HL-60 (cell line): ENCODE measurements at regions not wholly inside any gene's neighbourhood (a gene's known extent, or its start where the extent isn't known, plus 50 kb on each side); places are given as distances from the start of the nearest gene placed in this dataset.
A peak's percentile ranks its signal among the peaks of the same experiment; 100 is the strongest.
"Not testable (repeated sequence)": the region's sequence is repeated elsewhere in the genome, so short reads cannot be mapped to it uniquely, and the experiment has no call there.

ENCODE experiments used
- DNase-seq, 2 experiments: peaks; one replicate each; pipeline ENCODE4 v3.0.0-alpha.2; 2010 to 2020; ENCODE audit warnings: low read depth in 1 of 2, low spot score in 1 of 2
- H3K27ac ChIP-seq: fragments of 250-450 bp; sonication (Bioruptor Pico); replicated peaks from 2 replicates; pipeline ENCODE4 v1.5.1; 2020; ENCODE audit warnings: mild to moderate bottlenecking, moderate library complexity
- H3K27me3 ChIP-seq: fragments of 250-450 bp; sonication (Bioruptor Pico); 2 replicates; pipeline ENCODE4 v1.5.1; 2021; ENCODE audit warnings: mild to moderate bottlenecking, moderate library complexity; ENCODE audit not compliant: insufficient read depth, poor library complexity, severe bottlenecking
- H3K4me3 ChIP-seq: replicated peaks from 2 replicates; pipeline ENCODE4 v1.5.1; 2011; ENCODE audit warnings: mild to moderate bottlenecking, control low read depth, low read length; ENCODE audit not compliant: insufficient read depth

- H3K27ac ChIP-seq, DNase-seq, H3K4me3 ChIP-seq, H3K27me3 ChIP-seq: not testable (repeated sequence)
Measured at GRCh38 chr13:52565324-52565723, 76.9 kb upstream of the HNRNPA1L2 start.

GRCh38 chr13:52569904-52570602, 72.2 kb upstream of the HNRNPA1L2 start:
- not testable (repeated sequence) for H3K27me3 ChIP-seq, H3K27ac ChIP-seq, H3K4me3 ChIP-seq
- peak in 1 of 2 experiments; percentile 66 for DNase-seq

DNA sequence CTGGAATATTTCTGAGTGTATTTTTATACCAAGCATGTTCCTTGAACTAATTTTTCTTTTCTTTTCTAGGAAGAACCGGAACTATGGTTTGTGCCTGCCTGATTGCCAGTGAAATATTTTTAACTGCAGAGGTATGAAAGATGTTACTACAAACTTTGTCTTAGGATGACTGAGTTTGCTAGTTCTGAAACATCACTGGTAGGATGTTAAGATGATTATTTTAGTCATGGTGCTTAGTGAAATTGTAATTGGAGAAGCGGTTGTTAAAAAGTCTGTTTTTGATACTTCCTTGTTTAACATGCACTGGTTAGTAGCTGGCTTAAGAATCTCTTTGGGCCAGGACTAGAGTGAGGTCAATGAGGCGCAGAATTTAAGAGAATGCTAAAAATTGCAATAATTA, 71.1 kb upstream of the HNRNPA1L2 start:
- H3K27me3 ChIP-seq, H3K4me3 ChIP-seq, H3K27ac ChIP-seq, DNase-seq: not testable (repeated sequence)

GRCh38 chr13:52582962-52583361, 59.3 kb upstream of the HNRNPA1L2 start:
- not testable (repeated sequence) for H3K27me3 ChIP-seq, DNase-seq, H3K4me3 ChIP-seq, H3K27ac ChIP-seq
